Skin epidermis (tissue), 12 donors: ENCODE measurements at regions not wholly inside any gene's neighbourhood (a gene's known extent, or its start where the extent isn't known, plus 50 kb on each side); places are given as distances from the start of the nearest gene placed in this dataset.

Experiments
- H3K27ac ChIP-seq, 21 experiments: fragments of 200-600 bp; sonication (generic) in 11 of 21; one replicate each; pipeline ENCODE4 v1.5.0; 2020; ENCODE audit warnings: mild to moderate bottlenecking in 3 of 21, inconsistent platforms in 2 of 21, moderate library complexity in 2 of 21
- H3K4me3 ChIP-seq, 7 experiments: fragments of 200-600 bp; sonication (generic) in 2 of 7; one replicate each; pipeline ENCODE4 v1.5.0; 2020; ENCODE audit warnings: inconsistent platforms in 2 of 7, mild to moderate bottlenecking in 2 of 7, moderate library complexity in 1 of 7

GRCh38 chr2:104420953-104421352 is 433.0 kb upstream of the POU3F3 start:
- Histone ChIP-seq H3K4me3 (no peak overlapping the region), H3K27ac (no peak overlapping the region)

GRCh38 chr2:104425850-104426595 is 427.9 kb upstream of the POU3F3 start:
- H3K27ac ChIP-seq: no peak overlapping the region

GRCh38 chr2:104428155-104428554 is 425.8 kb upstream of the POU3F3 start:
- H3K4me3 ChIP-seq: no peak overlapping the region
- H3K27ac ChIP-seq: no peak overlapping the region

More at GRCh38 chr2:104425850-104426595, 427.9 kb upstream of the POU3F3 start:
- H3K4me3 ChIP-seq: no peak overlapping the region

GRCh38 chr2:104429639-104430358 is 424.1 kb upstream of the POU3F3 start:
- Histone ChIP-seq H3K4me3 (no peak overlapping the region), H3K27ac (no peak overlapping the region)

GRCh38 chr2:104430359-104430740 is 423.6 kb upstream of the POU3F3 start:
- Histone ChIP-seq H3K27ac (no peak overlapping the region), H3K4me3 (no peak overlapping the region)

GRCh38 chr2:104430852-104431251 is 423.1 kb upstream of the POU3F3 start:
- H3K4me3 ChIP-seq: no peak overlapping the region

GRCh38 chr2:104431701-104432121 is 422.2 kb upstream of the POU3F3 start:
- Histone ChIP-seq H3K27ac (no peak overlapping the region), H3K4me3 (no peak overlapping the region)

More at GRCh38 chr2:104430852-104431251, 423.1 kb upstream of the POU3F3 start:
- no peak overlapping the region for H3K27ac ChIP-seq

GRCh38 chr2:104432401-104432800 is 421.5 kb upstream of the POU3F3 start:
- Histone ChIP-seq H3K27ac (no peak overlapping the region), H3K4me3 (no peak overlapping the region)

- Histone ChIP-seq H3K27ac (no peak overlapping the region), H3K4me3 (no peak overlapping the region)
Observed at GRCh38 chr2:104432991-104433390, 420.9 kb upstream of the POU3F3 start.

- no peak overlapping the region for H3K4me3 ChIP-seq
Observed at GRCh38 chr2:104433657-104434056, 420.3 kb upstream of the POU3F3 start.

GRCh38 chr2:104434318-104434792 is 419.6 kb upstream of the POU3F3 start:
- no peak overlapping the region for H3K27ac ChIP-seq
- peak overlapping the region in 2 of 7 experiments; percentile 1 to 28 for H3K4me3 ChIP-seq

More at GRCh38 chr2:104433657-104434056, 420.3 kb upstream of the POU3F3 start:
- no peak overlapping the region for H3K27ac ChIP-seq

GRCh38 chr2:104434966-104435365 is 418.9 kb upstream of the POU3F3 start:
- no peak overlapping the region for H3K4me3 ChIP-seq
- H3K27ac ChIP-seq: no peak overlapping the region

- Histone ChIP-seq H3K4me3 (no peak overlapping the region), H3K27ac (no peak overlapping the region)
Observed at GRCh38 chr2:104438481-104438880, 415.4 kb upstream of the POU3F3 start.

GRCh38 chr2:104443145-104443544 is 410.8 kb upstream of the POU3F3 start:
- H3K27ac ChIP-seq: no peak overlapping the region
- H3K4me3 ChIP-seq: no peak overlapping the region

- H3K27ac ChIP-seq: no peak overlapping the region
- H3K4me3 ChIP-seq: no peak overlapping the region
Observed at GRCh38 chr2:104444392-104444791, 409.5 kb upstream of the POU3F3 start.

- Histone ChIP-seq H3K4me3 (no peak overlapping the region), H3K27ac (no peak overlapping the region)
Observed at GRCh38 chr2:104444889-104445288, 409.0 kb upstream of the POU3F3 start.

GRCh38 chr2:104447831-104448434 is 406.0 kb upstream of the POU3F3 start:
- Histone ChIP-seq H3K4me3 (no peak overlapping the region), H3K27ac (no peak overlapping the region)

- Histone ChIP-seq H3K4me3 (no peak overlapping the region), H3K27ac (no peak overlapping the region)
Observed at GRCh38 chr2:104448661-104449440, 405.1 kb upstream of the POU3F3 start.

- Histone ChIP-seq H3K4me3 (no peak overlapping the region), H3K27ac (no peak overlapping the region)
Observed at GRCh38 chr2:104452558-104452957, 401.4 kb upstream of the POU3F3 start.

- Histone ChIP-seq H3K4me3 (no peak overlapping the region), H3K27ac (no peak overlapping the region)
Observed at GRCh38 chr2:104462731-104463130, 391.2 kb upstream of the POU3F3 start.
